ENCODE measurements at regions not wholly inside any gene's neighbourhood (a gene's known extent, or its start where the extent isn't known, plus 50 kb on each side); places are given as distances from the start of the nearest gene placed in this dataset.

DNA sequence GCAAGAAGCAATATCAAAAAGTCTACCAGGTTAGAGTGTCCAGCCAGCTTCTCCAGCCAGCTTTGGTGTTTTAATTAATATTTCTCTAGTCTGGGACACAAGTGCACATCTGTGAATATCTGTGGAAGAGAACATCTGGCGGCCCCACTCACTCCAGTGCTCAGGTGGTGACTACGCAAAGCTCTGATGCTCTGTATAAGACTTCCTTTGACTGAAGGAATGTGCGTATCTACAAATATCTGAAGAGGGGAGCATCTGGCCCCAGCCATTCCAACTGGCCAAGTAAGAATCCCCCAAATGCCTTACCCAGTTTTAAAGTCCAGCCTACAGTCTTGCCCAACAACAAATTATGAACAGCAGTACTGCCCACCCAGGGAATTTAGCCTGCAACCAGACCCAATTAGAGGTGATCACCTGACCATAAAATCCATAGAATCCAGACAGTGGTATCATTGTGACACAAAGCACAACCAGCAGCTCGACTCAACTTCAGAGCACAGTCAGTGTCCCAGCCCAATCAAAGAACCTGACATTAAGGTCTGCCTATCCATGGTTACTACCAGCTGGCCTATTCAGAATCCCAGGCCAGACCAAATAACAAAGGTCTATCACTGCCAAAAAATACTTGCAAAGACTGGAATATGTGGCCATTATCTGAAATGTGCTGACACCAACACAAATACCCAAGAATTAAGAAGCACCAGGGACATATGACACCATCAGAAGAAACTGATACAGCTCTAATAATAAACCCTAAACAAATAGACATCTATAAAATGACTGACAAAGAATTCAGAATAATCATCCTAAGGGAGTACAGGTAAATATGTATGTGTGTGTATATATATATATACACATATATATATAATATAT, 76.1 kb upstream of the MANEA start:
- no peak for DNase-seq (ENCODE audit: low read depth in 2 of 2)

DNA sequence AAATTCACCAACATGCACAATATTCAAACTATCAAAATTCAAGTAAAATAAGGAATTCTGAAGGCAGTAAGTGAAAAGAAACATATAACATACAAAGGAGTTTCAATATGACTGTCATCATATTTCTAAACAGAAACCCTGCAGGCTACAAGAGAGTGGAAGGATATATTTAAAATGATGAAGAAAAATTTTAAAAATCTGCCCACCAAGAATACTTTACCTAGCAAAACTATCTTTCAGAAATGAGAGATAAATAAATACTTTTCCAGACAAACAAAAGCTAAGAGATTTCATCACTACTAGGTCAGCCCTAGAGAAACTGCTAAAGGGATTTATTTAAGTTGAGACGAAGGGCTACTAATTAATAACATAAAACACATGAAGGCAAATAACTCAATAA, 73.8 kb upstream of the MANEA start:
- no peak for DNase-seq (ENCODE audit: low read depth in 2 of 2)

DNA sequence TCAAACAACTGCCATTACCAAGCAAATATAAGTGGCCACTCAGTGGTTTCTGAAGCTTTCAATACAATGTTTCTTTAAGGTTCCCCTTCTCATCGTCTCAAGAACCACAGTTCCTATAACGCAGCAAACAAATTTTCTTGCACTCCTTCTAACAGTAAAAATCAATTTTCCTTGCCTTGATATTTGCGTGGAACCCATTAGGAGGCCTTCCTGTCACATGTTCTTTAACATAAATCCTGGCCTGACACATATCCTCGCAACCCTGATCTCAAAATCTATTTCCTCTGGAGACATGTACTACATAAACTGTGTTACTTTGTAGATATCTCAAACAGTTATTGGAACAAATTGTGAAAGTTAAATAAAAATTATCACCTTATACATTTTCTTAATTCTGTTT, 65.9 kb upstream of the MANEA start:
- DNase-seq (ENCODE audit: low read depth in 2 of 2), result no peak

DNA sequence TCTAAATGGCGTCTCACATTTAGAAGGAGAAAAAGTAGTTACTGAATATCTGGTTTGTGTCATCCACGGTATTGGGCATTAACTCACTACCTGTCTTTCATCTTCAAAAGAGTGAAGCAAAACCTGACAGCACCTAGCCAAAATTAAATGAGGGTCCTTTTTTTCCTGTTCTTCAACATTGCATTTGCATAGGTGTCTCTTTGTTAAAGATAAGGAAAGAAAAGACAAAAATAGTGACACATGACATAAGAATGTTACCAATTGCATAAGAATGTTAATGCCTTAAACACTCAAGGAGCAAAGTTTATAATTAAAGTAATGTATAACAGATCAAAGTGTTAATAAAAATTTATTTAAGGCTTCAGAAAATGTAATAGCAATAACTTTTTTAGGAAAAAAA, 61.4 kb upstream of the MANEA start:
- DNase-seq (ENCODE audit: low read depth in 2 of 2), result no peak

DNA sequence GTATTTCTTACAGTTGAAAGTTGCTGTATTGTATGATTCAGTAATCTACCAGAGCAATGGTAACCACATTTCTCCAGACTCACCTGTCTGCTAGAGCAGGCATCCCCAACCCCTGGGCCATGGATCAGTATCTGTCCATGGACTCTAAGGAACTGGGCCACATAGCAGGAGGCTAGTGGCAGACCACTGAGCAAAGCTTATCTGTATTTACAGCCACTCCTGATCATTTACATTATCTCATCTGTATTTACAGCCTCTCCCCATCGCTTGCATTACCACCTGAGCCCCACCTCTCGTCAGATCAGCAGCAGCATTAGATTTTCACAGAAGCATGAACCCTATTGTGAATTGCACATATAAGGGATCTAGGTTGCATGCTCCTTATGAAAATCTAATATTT, 60.3 kb upstream of the MANEA start:
- DNase-seq (ENCODE audit: low read depth in 2 of 2), result no peak

DNA sequence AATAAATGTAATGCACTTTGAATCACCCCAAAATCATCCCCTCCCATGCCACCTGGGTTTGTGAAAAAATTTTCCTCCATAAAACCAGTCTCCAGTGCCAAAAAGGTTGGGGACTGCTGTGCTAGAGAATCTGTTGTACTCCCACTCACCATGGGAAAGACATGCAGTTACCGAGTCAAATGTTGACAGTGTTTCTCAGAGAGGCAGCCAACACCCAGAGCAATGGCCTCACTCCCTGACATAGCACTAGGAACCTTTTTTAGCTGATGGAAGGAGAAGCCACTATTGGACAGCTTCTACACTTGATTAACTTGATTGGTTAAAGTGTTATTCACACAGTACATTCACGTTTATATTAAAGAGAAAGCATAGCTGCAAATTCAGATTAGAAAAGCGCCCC, 59.8 kb upstream of the MANEA start:
- DNase-seq (ENCODE audit: low read depth in 2 of 2), result no peak

DNA sequence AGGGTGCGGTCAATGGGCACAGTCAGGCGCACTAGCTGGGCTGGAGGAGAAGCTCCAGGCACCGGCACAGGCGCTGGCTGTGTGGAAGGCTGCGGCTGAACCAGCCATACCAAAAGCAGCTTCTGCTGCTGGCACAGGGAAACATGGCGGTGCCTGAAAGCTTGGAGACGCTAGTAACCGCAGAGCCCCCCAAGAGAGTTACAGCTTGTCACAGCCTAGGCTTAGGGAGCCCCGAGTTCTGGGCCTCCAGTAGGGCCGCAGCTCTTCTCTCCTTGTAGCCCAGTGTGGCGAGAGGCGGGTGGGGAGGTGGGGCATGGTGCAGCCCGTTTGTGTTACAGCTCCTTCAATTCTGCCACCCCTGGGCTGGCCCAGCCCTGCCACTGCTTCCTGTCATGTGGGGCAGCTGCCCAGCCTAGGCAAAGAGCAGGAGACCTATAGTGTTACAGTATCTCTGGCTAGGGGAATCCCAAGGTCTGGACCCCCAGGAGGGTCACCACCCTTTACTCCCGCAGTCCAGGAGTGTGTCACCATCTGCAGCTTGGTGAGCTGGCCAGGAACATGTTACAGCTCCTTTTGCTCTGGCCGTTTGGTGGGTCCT, 58.6 kb upstream of the MANEA start:
- DNase-seq (ENCODE audit: low read depth in 2 of 2), result no peak

DNA sequence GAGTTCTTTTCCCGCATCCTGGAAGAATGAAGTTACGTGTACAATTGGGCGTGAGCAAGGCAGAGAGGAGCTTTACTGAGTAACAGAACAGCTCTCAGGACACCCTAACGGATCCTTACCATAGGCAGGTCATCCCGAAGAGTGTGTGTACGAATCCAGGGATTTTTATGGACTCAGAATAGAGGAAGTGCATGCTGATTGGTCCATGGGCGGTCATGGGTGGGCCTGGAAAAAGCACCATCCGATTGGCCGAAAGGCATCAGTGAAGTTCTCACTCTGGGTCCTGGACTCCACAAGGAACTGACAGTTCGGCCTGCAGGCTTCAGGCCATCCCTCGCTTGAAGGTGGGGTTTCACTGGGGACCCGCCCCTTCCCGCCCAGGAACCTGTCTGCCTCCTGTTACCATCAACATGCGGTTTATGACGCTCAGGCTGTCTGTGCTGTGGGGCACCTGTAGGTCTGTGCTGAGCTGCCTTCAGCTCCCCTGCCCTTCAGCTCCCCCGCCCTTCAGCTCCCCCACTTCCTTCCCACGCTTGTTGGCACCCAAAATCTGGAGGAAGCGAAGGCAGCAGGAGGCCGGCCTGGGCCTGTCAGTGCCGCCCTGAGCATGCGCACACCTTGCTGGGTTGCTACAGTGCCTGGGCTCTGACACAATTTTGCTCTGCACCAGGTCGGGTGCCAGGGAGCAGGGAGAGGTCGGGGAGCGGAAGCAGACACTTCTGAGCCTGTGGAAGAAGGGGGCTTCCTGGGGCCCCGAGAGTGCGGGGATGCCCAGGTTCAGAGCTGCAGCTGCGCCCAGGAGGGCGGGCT, 57.9 kb upstream of the MANEA start:
- DNase-seq (ENCODE audit: low read depth in 2 of 2), result no peak

DNA sequence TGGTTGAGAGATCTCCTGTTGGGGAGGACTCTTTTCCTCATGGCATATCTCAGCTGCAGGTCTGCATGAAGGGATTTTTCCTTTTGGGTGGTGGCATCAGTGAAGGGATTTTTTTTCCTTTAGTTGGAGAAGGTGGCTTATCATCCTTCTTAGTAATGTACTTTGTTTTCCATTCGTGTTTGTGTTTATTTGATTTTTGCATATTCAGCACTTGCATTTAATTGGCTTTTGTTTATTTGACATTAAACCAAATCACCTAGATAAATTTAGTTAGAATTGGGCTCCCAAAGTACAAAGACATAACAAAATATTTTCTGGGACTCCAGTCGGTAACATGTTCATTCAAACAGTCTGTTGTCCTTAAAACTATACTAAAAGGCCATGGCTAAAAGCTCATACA, 56.2 kb upstream of the MANEA start:
- no peak for DNase-seq (ENCODE audit: low read depth in 2 of 2)
